Gastrocnemius medialis (tissue), 4 donors: ENCODE measurements at regions not wholly inside any gene's neighbourhood (a gene's known extent, or its start where the extent isn't known, plus 50 kb on each side); places are given as distances from the start of the nearest gene placed in this dataset.

Experiments used
- POLR2A ChIP-seq, 2 donors: fragments of 450-650 bp; IDR thresholded peaks; one replicate each; pipeline ENCODE4 v1.6.1; 2017; ENCODE audit warnings: antibody characterized with exemption in 2 of 2, mild to moderate bottlenecking in 2 of 2, moderate library complexity in 2 of 2
- TF ChIP-seq, protein P1 (sequence below), 5 experiments: fragments of 450-650 bp in 3 of 5; fragments of 200-600 bp in 2 of 5; sonication (generic) in 2 of 5; IDR thresholded peaks in 4 of 5; conservative IDR thresholded peaks in 1 of 5; 1 replicate in 4 of 5; 2 replicates in 1 of 5; pipeline ENCODE4 v1.5.1; 2016 to 2019; ENCODE audit warnings: antibody characterized with exemption in 5 of 5, mild to moderate bottlenecking in 3 of 5, moderate library complexity in 3 of 5

DNA sequence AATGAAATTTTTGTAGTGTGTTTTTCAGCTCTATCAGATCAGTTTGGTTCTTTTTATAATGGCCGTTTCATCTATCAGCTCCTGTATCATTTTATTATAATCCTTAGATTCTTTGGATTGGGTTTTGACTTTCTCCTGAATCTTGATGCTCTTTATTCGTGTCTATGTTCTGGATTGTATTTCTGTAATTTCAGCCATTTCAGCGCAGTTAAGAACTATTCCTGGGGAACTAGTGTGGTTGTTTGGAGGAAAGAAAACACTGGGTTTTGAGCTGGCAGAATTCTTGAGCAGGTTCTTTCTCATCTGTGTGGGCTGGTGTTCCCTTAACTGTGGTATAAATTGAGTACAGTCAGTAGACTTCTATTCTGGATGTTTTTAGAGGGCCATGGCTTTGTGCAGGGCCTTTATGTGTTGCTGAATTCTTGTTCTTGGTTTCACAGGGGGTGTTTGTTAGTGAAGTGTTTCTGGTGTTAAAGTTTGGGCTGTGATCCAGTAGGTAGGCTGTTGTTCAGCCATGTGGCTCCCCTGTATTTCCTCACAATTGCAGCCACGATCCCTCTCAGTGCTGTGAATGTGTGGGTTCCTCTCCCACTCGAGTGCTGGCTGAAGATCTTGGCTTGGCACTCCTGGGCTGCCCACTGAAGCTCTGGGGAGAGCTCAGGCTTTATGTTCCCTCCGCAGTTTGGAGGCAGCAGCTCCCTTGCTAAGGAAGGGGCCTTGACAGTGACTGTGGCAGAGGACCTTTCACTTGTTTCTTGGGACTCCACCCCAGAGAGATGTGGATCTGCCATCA is 56.0 kb upstream of the CCDC190 start:
- TF ChIP-seq, protein P1, sequence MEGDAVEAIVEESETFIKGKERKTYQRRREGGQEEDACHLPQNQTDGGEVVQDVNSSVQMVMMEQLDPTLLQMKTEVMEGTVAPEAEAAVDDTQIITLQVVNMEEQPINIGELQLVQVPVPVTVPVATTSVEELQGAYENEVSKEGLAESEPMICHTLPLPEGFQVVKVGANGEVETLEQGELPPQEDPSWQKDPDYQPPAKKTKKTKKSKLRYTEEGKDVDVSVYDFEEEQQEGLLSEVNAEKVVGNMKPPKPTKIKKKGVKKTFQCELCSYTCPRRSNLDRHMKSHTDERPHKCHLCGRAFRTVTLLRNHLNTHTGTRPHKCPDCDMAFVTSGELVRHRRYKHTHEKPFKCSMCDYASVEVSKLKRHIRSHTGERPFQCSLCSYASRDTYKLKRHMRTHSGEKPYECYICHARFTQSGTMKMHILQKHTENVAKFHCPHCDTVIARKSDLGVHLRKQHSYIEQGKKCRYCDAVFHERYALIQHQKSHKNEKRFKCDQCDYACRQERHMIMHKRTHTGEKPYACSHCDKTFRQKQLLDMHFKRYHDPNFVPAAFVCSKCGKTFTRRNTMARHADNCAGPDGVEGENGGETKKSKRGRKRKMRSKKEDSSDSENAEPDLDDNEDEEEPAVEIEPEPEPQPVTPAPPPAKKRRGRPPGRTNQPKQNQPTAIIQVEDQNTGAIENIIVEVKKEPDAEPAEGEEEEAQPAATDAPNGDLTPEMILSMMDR (IDR thresholded peaks at IDR 0.05 in 4 of 5, conservative IDR thresholded peaks at IDR 0.05 in 1 of 5): no peak
- no peak for TF ChIP-seq POLR2A (IDR thresholded peaks at IDR 0.05)
